ENCODE measurements at regions not wholly inside any gene's neighbourhood (a gene's known extent, or its start where the extent isn't known, plus 50 kb on each side); places are given as distances from the start of the nearest gene placed in this dataset.

DNA sequence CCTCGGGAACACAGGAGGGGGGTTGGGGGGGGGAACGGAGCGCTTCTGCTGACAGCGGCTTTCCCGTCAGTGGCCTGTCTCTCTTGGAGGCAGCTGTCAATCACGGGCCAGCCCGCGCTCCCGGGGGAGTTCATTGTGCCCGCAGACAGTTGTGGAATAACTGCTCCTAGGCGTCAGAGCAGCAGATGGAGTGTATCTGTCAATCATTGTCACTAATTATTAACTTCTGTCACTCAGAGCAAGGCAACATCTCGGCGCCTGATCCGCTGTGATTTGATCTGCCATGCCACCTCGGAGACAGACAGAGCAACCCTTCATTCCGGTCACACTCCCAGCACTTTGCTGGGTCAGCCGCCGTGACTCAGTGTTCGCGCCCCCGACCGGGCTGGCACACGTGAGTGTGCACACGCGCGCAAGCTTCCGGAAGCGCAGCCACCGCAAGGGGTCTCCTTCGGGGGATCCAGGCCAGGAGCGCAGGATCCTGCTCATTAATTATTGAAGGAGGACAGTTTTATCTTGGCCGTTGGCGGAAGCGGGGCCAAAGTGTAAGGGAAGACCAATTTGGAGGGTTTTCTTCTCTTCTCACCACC is 75.8 kb downstream of the RRAGC start:
- Histone ChIP-seq H3K9me2 (ENCODE audit: insufficient read depth, low read length) (no peaks in the 10 kb centered on the region), H2AFZ (ENCODE audit: low read depth, low read length) (no peak overlapping the region), H3K4me2 (ENCODE audit: low read length) (no peak overlapping the region)

DNA sequence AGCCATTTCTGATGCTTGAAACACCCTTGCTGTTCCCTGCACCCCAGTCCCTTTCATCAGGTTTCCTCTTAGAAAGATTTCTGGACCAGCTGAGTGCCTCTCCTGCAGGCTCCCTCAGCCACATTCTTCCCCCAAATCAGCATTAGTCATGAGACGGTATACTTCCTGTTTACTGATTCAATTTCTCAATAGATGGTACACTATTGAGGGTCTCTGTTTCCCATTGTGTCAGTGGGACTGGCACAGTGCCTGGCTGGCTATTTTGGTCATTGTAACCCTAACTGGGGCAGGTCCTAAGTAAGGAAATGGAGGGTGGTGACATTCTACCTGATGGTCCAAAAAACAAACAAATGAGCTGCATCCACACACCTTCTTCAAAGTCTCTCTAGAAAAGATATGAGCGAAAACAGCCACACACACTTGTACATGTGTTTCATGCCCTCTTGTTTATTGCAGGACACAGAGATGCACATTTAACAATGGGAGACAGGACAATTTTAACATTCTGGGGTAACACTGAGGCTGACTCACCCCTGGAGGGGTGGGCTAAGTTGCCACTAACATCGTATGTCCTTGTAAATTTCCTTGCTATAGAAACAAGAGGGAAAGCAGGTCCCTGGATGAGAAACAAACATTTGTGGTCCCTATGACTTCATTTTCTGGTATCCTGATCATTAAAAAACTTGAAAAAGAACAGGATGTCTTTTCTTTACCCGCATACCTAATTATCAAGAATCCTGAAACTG is 77.5 kb downstream of the RRAGC start:
- Histone ChIP-seq H4K20me1 (ENCODE audit: insufficient read depth) (no peaks in the 10 kb centered on the region), H3K9me2 (ENCODE audit: insufficient read depth, low read length) (no peaks in the 10 kb centered on the region), H3K27ac (ENCODE audit: low read length) (no peak overlapping the region), H3K4me2 (ENCODE audit: low read length) (no peak overlapping the region), H3K4me3 (ENCODE audit: low read length) (no peak overlapping the region), H3K9ac (ENCODE audit: low read length) (no peak overlapping the region), H3K9me3 (ENCODE audit: low read length) (no peaks in the 10 kb centered on the region), H3K36me3 (ENCODE audit: insufficient read depth, low read length) (no peaks in the 10 kb centered on the region), H2AFZ (ENCODE audit: low read depth, low read length) (no peak overlapping the region), H3K79me2 (replicated peaks; ENCODE audit: insufficient read depth, low read length) (no peaks in the 10 kb centered on the region), H3F3A (ENCODE audit: insufficient read depth, low read length, poor library complexity, severe bottlenecking) (no peaks in the 10 kb centered on the region), H3K27me3 (ENCODE audit: insufficient read depth, low read depth, low read length) (no peaks in the 10 kb centered on the region)
- no peak for TF ChIP-seq RAD21 (conservative IDR thresholded peaks at IDR 0.05)
- no peak for TF ChIP-seq MXI1 (conservative IDR thresholded peaks at IDR 0.05; ENCODE audit: poor library complexity, severe bottlenecking)
- no peak for TF ChIP-seq EP300 (conservative IDR thresholded peaks at IDR 0.05; ENCODE audit: poor library complexity, severe bottlenecking)
- TF ChIP-seq SMC3 (conservative IDR thresholded peaks at IDR 0.05; ENCODE audit: poor library complexity), result no peak
- no peak for TF ChIP-seq CTCF (IDR thresholded peaks at IDR 0.05; ENCODE audit: poor library complexity, severe bottlenecking)
- TF ChIP-seq TAF1 (IDR thresholded peaks at IDR 0.05; ENCODE audit: low read depth), result no peak
- no peak for TF ChIP-seq POLR2AphosphoS5 (IDR thresholded peaks at IDR 0.05)
- TF ChIP-seq EZH2 (IDR thresholded peaks at IDR 0.05; ENCODE audit: borderline replicate concordance, insufficient read depth, low read length, poor library complexity, severe bottlenecking), result no peak

More for the DNA sequence above, 75.8 kb downstream of the RRAGC start:
- no peak overlapping the region for H3K9ac ChIP-seq (ENCODE audit: low read length)
- TF ChIP-seq POLR2AphosphoS5 (IDR thresholded peaks at IDR 0.05) (peak; percentile 97), CTCF (IDR thresholded peaks at IDR 0.05; ENCODE audit: poor library complexity, severe bottlenecking) (no peak), SMC3 (conservative IDR thresholded peaks at IDR 0.05; ENCODE audit: poor library complexity) (no peak), EZH2 (IDR thresholded peaks at IDR 0.05; ENCODE audit: borderline replicate concordance, insufficient read depth, low read length, poor library complexity, severe bottlenecking) (no peak), TAF1 (IDR thresholded peaks at IDR 0.05; ENCODE audit: low read depth) (no peak), RAD21 (conservative IDR thresholded peaks at IDR 0.05) (no peak), EP300 (conservative IDR thresholded peaks at IDR 0.05; ENCODE audit: poor library complexity, severe bottlenecking) (peak; percentile 100), MXI1 (conservative IDR thresholded peaks at IDR 0.05; ENCODE audit: poor library complexity, severe bottlenecking) (peak; percentile 9)
- TF ChIP-seq, protein P1, sequence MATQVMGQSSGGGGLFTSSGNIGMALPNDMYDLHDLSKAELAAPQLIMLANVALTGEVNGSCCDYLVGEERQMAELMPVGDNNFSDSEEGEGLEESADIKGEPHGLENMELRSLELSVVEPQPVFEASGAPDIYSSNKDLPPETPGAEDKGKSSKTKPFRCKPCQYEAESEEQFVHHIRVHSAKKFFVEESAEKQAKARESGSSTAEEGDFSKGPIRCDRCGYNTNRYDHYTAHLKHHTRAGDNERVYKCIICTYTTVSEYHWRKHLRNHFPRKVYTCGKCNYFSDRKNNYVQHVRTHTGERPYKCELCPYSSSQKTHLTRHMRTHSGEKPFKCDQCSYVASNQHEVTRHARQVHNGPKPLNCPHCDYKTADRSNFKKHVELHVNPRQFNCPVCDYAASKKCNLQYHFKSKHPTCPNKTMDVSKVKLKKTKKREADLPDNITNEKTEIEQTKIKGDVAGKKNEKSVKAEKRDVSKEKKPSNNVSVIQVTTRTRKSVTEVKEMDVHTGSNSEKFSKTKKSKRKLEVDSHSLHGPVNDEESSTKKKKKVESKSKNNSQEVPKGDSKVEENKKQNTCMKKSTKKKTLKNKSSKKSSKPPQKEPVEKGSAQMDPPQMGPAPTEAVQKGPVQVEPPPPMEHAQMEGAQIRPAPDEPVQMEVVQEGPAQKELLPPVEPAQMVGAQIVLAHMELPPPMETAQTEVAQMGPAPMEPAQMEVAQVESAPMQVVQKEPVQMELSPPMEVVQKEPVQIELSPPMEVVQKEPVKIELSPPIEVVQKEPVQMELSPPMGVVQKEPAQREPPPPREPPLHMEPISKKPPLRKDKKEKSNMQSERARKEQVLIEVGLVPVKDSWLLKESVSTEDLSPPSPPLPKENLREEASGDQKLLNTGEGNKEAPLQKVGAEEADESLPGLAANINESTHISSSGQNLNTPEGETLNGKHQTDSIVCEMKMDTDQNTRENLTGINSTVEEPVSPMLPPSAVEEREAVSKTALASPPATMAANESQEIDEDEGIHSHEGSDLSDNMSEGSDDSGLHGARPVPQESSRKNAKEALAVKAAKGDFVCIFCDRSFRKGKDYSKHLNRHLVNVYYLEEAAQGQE (IDR thresholded peaks at IDR 0.05; ENCODE audit: borderline replicate concordance), result peak; percentile 38
- H3K9me3 ChIP-seq (ENCODE audit: low read length), result no peaks in the 10 kb centered on the region
- H3K4me3 ChIP-seq (ENCODE audit: low read length), result peak overlapping the region; percentile 51
- no peaks in the 10 kb centered on the region for H3K36me3 ChIP-seq (ENCODE audit: insufficient read depth, low read length)
- no peaks in the 10 kb centered on the region for H3K27me3 ChIP-seq (ENCODE audit: insufficient read depth, low read depth, low read length)
- no peaks in the 10 kb centered on the region for H3F3A ChIP-seq (ENCODE audit: insufficient read depth, low read length, poor library complexity, severe bottlenecking)
- H4K20me1 ChIP-seq (ENCODE audit: insufficient read depth), result no peaks in the 10 kb centered on the region
- peak overlapping the region; percentile 75 for H3K27ac ChIP-seq (ENCODE audit: low read length)
- H3K79me2 ChIP-seq (replicated peaks; ENCODE audit: insufficient read depth, low read length), result no peaks in the 10 kb centered on the region

Data from neural cell (in vitro differentiated cells).